PC-9 (cell line): ENCODE measurements at regions not wholly inside any gene's neighbourhood (a gene's known extent, or its start where the extent isn't known, plus 50 kb on each side); places are given as distances from the start of the nearest gene placed in this dataset.

Experiments used
- BruUV-seq: library from RNA; stranded (reverse); fragments of 400-500 nt; replicated peaks from 2 replicates; lab custom pipeline; 2021; lab: Mats Ljungman, UMichigan
- CTCF ChIA-PET: fragments of 300-600 bp; sonication (Branson Sonifier 250); formaldehyde crosslinking; loops from one replicate; lab custom pipeline; 2022; ENCODE audit warnings: antibody characterized with exemption; lab: Charles Lee
- POLR2A ChIA-PET: fragments of 300-600 bp; sonication (Branson Sonifier 250); formaldehyde crosslinking; loops from one replicate; lab custom pipeline; 2022; ENCODE audit warnings: antibody characterized with exemption; ENCODE audit not compliant: unreplicated experiment; lab: Charles Lee
- DNase-seq, 2 experiments: peaks; one replicate each; pipeline versions ENCODE4 v3.0.0 to v3.0.0-alpha.2; 2015 to 2022; ENCODE audit warnings: mixed read lengths in 1 of 2
- H2AFZ ChIP-seq: fragments of 200-600 bp; sonication (generic); 2 replicates; pipeline ENCODE4 v1.8.1; 2017; ENCODE audit warnings: antibody characterized with exemption
- H3F3A ChIP-seq: fragments of 200-600 bp; sonication (generic); 2 replicates; pipeline ENCODE4 v1.8.1; 2017; ENCODE audit warnings: antibody characterized with exemption, mild to moderate bottlenecking, low read depth; ENCODE audit not compliant: insufficient read depth
- H3K27ac ChIP-seq: fragments of 200-600 bp; sonication (generic); 2 replicates; pipeline ENCODE4 v1.6.1; 2016; ENCODE audit warnings: mixed run types
- H3K27me3 ChIP-seq: fragments of 200-600 bp; sonication (generic); 2 replicates; pipeline ENCODE4 v1.6.1; 2016; ENCODE audit warnings: low read depth, mixed run types; ENCODE audit not compliant: insufficient read depth
- H3K36me3 ChIP-seq: fragments of 200-600 bp; sonication (generic); 2 replicates; pipeline ENCODE4 v1.6.1; 2016; ENCODE audit warnings: low read depth, mixed run types
- H3K4me1 ChIP-seq: fragments of 200-600 bp; sonication (generic); replicated peaks from 2 replicates; pipeline ENCODE4 v1.6.1; 2016; ENCODE audit warnings: mixed run types; ENCODE audit not compliant: insufficient read depth
- H3K4me2 ChIP-seq: fragments of 200-600 bp; sonication (generic); 2 replicates; pipeline ENCODE4 v1.6.1; 2017; ENCODE audit warnings: mixed run types
- H3K4me3 ChIP-seq: fragments of 200-600 bp; sonication (generic); 2 replicates; pipeline ENCODE4 v1.6.1; 2016; ENCODE audit warnings: mixed run types
- H3K79me2 ChIP-seq: fragments of 200-600 bp; sonication (generic); 2 replicates; pipeline ENCODE4 v1.6.1; 2017; ENCODE audit warnings: low read depth, mixed run types
- H3K9me2 ChIP-seq: fragments of 200-600 bp; sonication (generic); 2 replicates; pipeline ENCODE4 v1.8.1; 2017; ENCODE audit warnings: mild to moderate bottlenecking; ENCODE audit not compliant: insufficient read depth
- H3K9me3 ChIP-seq: fragments of 200-600 bp; sonication (generic); 2 replicates; pipeline ENCODE4 v1.8.1; 2016; ENCODE audit warnings: low read depth; ENCODE audit not compliant: insufficient read depth
- H4K20me1 ChIP-seq: fragments of 200-600 bp; sonication (generic); 2 replicates; pipeline ENCODE4 v1.8.1; 2017; ENCODE audit not compliant: insufficient read depth
- EZH2 ChIP-seq: fragments of 200-600 bp; sonication (generic); IDR thresholded peaks from 2 replicates; pipeline ENCODE4 v1.8.0; 2017; ENCODE audit warnings: antibody characterized with exemption, low read depth
- intact Hi-C: fragments of 100-400 bp; cut with micrococcal nuclease; formaldehyde crosslinking; loops from one replicate; pipeline ENCODE4 v1.10.0; 2022; ENCODE audit not compliant: unreplicated experiment
- TF ChIP-seq, protein P1 (sequence below): fragments of 200-600 bp; sonication (generic); conservative IDR thresholded peaks from 2 replicates; pipeline ENCODE4 v1.6.1; 2017; ENCODE audit warnings: mixed run types, antibody characterized with exemption, mild to moderate bottlenecking, moderate library complexity

DNA sequence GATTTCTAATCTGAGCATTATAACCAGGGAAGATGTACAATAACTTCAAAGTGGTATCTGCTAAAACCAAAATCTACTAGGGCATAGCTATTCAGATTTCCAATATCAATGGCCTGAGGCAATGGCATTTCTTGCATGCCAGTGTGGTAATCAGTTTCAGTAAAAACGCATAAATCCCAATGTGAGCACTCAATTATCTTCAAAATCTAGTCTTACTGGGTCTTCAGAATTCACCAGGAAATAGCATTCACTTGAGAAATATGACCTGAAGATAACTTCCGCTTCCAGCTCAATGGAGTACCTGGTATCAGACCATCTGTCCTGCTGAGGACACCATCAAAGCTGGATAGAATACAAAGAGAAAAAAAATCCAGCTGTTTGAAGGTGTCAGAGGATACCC lies 72.4 kb downstream of the TRIL start:
- Histone ChIP-seq H3K4me3 (no peak overlapping the region), H3K79me2 (no peaks in the 10 kb centered on the region), H2AFZ (no peak overlapping the region), H3K27ac (no peak overlapping the region), H3K27me3 (no peaks in the 10 kb centered on the region), H3K4me2 (no peak overlapping the region), H4K20me1 (no peaks in the 10 kb centered on the region), H3F3A (0 out of 2 replicates have a peak, but pooled peaks cover 5% of the 10 kb centered on the region), H3K4me1 (peaks cover 22% of the 10 kb centered on the region), H3K36me3 (no peaks in the 10 kb centered on the region), H3K9me3 (no peaks in the 10 kb centered on the region), H3K9me2 (no peaks in the 10 kb centered on the region; the same call in 1 of the 2 replicates)
- intact Hi-C loops = no loop called here
- DNase-seq = peak in 1 of 2 experiments; percentile 77
- ChIA-PET POLR2A (no interaction called here), CTCF (no interaction called here)
- BruUV-seq = no TSS peak
- TF ChIP-seq EZH2 = no peak
- TF ChIP-seq, protein P1, sequence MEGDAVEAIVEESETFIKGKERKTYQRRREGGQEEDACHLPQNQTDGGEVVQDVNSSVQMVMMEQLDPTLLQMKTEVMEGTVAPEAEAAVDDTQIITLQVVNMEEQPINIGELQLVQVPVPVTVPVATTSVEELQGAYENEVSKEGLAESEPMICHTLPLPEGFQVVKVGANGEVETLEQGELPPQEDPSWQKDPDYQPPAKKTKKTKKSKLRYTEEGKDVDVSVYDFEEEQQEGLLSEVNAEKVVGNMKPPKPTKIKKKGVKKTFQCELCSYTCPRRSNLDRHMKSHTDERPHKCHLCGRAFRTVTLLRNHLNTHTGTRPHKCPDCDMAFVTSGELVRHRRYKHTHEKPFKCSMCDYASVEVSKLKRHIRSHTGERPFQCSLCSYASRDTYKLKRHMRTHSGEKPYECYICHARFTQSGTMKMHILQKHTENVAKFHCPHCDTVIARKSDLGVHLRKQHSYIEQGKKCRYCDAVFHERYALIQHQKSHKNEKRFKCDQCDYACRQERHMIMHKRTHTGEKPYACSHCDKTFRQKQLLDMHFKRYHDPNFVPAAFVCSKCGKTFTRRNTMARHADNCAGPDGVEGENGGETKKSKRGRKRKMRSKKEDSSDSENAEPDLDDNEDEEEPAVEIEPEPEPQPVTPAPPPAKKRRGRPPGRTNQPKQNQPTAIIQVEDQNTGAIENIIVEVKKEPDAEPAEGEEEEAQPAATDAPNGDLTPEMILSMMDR = no peak

DNA sequence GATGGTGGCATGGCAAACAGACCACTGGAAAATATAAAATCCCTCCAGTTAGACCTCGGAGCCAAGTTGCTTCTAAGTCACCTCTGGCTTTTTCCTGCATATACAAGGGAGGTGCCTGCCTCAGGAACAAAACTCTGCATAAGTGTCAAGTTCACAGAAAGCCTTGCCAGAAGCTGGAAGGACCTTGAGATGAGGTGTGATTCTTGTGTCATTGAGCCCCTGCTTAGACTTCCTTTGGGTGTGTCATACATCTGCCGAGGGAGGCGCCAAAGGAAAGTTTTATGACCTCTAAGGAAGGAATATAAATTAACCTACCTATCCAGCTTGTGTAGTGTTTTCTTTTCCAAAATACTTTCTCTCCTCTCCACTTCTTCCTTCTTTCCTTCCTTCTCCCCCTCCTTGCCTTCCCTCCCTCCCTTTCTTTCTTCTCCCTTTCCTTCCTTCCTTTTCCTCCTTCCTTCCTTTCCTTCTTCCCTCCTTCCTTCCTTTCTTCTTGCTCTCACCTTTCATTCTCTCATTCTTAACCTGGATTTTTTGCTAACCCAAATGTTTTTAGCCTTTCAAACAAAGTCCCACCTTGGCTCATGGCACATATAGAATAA lies 75.2 kb downstream of the TRIL start:
- DNase-seq = no peak
- ChIA-PET POLR2A (no interaction called here), CTCF (no interaction called here)
- H2AFZ ChIP-seq = no peak overlapping the region
- no peak for TF ChIP-seq EZH2
- TF ChIP-seq, protein P1 = no peak
- no peaks in the 10 kb centered on the region for H3K36me3 ChIP-seq
- intact Hi-C loops = no loop called here
- H3K9me2 ChIP-seq = no peaks in the 10 kb centered on the region; the same call in 1 of the 2 replicates
- H3K9me3 ChIP-seq = no peaks in the 10 kb centered on the region
- no peak overlapping the region for H3K4me3 ChIP-seq
- no peak overlapping the region for H3K4me2 ChIP-seq
- no peak overlapping the region for H3K27ac ChIP-seq
- no peaks in the 10 kb centered on the region for H3K27me3 ChIP-seq
- H4K20me1 ChIP-seq = no peaks in the 10 kb centered on the region
- no peaks in the 10 kb centered on the region for H3F3A ChIP-seq
- no peaks in the 10 kb centered on the region for H3K79me2 ChIP-seq
- BruUV-seq = no TSS peak
- peaks cover 12% of the 10 kb centered on the region for H3K4me1 ChIP-seq

- no peak overlapping the region for H2AFZ ChIP-seq
- no peak overlapping the region for H3K4me3 ChIP-seq
- H3K4me1 ChIP-seq = no peaks in the 10 kb centered on the region
- POLR2A ChIA-PET = no interaction called here
- DNase-seq = no peak
- CTCF ChIA-PET = no interaction called here
- intact Hi-C loops = no loop called here
- H3K9me2 ChIP-seq = no peaks in the 10 kb centered on the region
- no peak overlapping the region for H3K4me2 ChIP-seq
- no TSS peak for BruUV-seq
- TF ChIP-seq, protein P1 = no peak
- no peak for TF ChIP-seq EZH2
- H4K20me1 ChIP-seq = no peaks in the 10 kb centered on the region
- no peaks in the 10 kb centered on the region for H3K79me2 ChIP-seq
- no peaks in the 10 kb centered on the region for H3F3A ChIP-seq
- H3K27ac ChIP-seq = no peak overlapping the region
- no peaks in the 10 kb centered on the region for H3K9me3 ChIP-seq
- H3K27me3 ChIP-seq = no peaks in the 10 kb centered on the region
- no peaks in the 10 kb centered on the region for H3K36me3 ChIP-seq
These were observed 79.0 kb downstream of the TRIL start for GRCh38 chr7:28879105-28879504.
